GM19035 (cell line): ENCODE measurements at regions not wholly inside any gene's neighbourhood (a gene's known extent, or its start where the extent isn't known, plus 50 kb on each side); places are given as distances from the start of the nearest gene placed in this dataset.
"Not testable (repeated sequence)": the region's sequence is repeated elsewhere in the genome, so short reads cannot be mapped to it uniquely, and the experiment has no call there.

Experiments used
- ATAC-seq: cut with Tn5 transposase; IDR thresholded peaks from one replicate; pipeline ENCODE4 v1.9.1; 2021; ENCODE audit not compliant: unreplicated experiment

- no peak for ATAC-seq
Measured at GRCh38 chr5:2071562-2071961, 188.8 kb upstream of the IRX4 start.

- ATAC-seq = not testable (repeated sequence)
Measured at GRCh38 chr5:2070787-2071186, 188.1 kb upstream of the IRX4 start.

- ATAC-seq = no peak
Measured at GRCh38 chr5:2068531-2068930, 185.8 kb upstream of the IRX4 start.

- no peak for ATAC-seq
Measured at GRCh38 chr5:2066373-2066772, 183.6 kb upstream of the IRX4 start.

GRCh38 chr5:2063380-2063779 is 180.7 kb upstream of the IRX4 start:
- ATAC-seq = not testable (repeated sequence)

GRCh38 chr5:2052687-2053086 is 170.0 kb upstream of the IRX4 start:
- no peak for ATAC-seq

- ATAC-seq = no peak
Measured at GRCh38 chr5:2049876-2050275, 167.2 kb upstream of the IRX4 start.

- no peak for ATAC-seq
Measured at GRCh38 chr5:2048664-2049063, 165.9 kb upstream of the IRX4 start.

GRCh38 chr5:2047341-2047927 is 164.7 kb upstream of the IRX4 start:
- ATAC-seq = no peak

GRCh38 chr5:2044041-2044440 is 161.3 kb upstream of the IRX4 start:
- no peak for ATAC-seq

GRCh38 chr5:2039180-2039531 is 156.4 kb upstream of the IRX4 start:
- ATAC-seq = no peak

- ATAC-seq = peak; percentile 94
Measured at GRCh38 chr5:2038321-2039179, 155.8 kb upstream of the IRX4 start.

GRCh38 chr5:2036885-2037284 is 154.2 kb upstream of the IRX4 start:
- no peak for ATAC-seq

- ATAC-seq = no peak
Measured at GRCh38 chr5:2032432-2032831, 149.7 kb upstream of the IRX4 start.

- ATAC-seq = no peak
Measured at GRCh38 chr5:2031581-2031980, 148.9 kb upstream of the IRX4 start.

- ATAC-seq = no peak
Measured at GRCh38 chr5:2030131-2030530, 147.4 kb upstream of the IRX4 start.

- ATAC-seq = no peak
Measured at GRCh38 chr5:2029206-2029605, 146.5 kb upstream of the IRX4 start.

GRCh38 chr5:2027790-2028189 is 145.1 kb upstream of the IRX4 start:
- ATAC-seq = no peak

GRCh38 chr5:2024986-2025721 is 142.4 kb upstream of the IRX4 start:
- no peak for ATAC-seq

GRCh38 chr5:2023196-2023595 is 140.5 kb upstream of the IRX4 start:
- no peak for ATAC-seq

GRCh38 chr5:2022436-2022835 is 139.7 kb upstream of the IRX4 start:
- ATAC-seq = no peak
